ENCODE measurements at regions not wholly inside any gene's neighbourhood (a gene's known extent, or its start where the extent isn't known, plus 50 kb on each side); places are given as distances from the start of the nearest gene placed in this dataset.
"Not testable (repeated sequence)": the region's sequence is repeated elsewhere in the genome, so short reads cannot be mapped to it uniquely, and the experiment has no call there.

GRCh38 chr12:105585107-105585506, 254.6 kb downstream of the C12orf75 start:
- Mint-ChIP-seq H3K9me3 (no peaks in the 10 kb centered on the region), H3K36me3 (no peaks in the 10 kb centered on the region), H3K4me1 (no peaks in the 10 kb centered on the region), H3K27ac (no peak overlapping the region), H3K27me3 (no peaks in the 10 kb centered on the region), H3K4me3 (no peak overlapping the region)
- DNase-seq, result no peak
- CTCF ChIA-PET, result no interaction called here

- no peak for DNase-seq
- Mint-ChIP-seq H3K4me3 (no peak overlapping the region), H3K4me1 (no peaks in the 10 kb centered on the region), H3K27me3 (no peaks in the 10 kb centered on the region), H3K36me3 (no peaks in the 10 kb centered on the region), H3K9me3 (no peaks in the 10 kb centered on the region), H3K27ac (no peak overlapping the region)
- CTCF ChIA-PET, result interaction anchor here (1.3 kb wide), 1 partner anchor 549 kb away, joined by 3 read pairs; no protein-coding TSS in a partner anchor
These were observed 256.7 kb downstream of the C12orf75 start for GRCh38 chr12:105587237-105587636.

GRCh38 chr12:105588106-105588505, 257.6 kb downstream of the C12orf75 start:
- Mint-ChIP-seq H3K27me3 (no peaks in the 10 kb centered on the region), H3K4me3 (no peak overlapping the region), H3K9me3 (no peaks in the 10 kb centered on the region), H3K36me3 (no peaks in the 10 kb centered on the region), H3K4me1 (no peaks in the 10 kb centered on the region), H3K27ac (no peak overlapping the region)
- CTCF ChIA-PET, result no interaction called here
- no peak for DNase-seq

GRCh38 chr12:105590571-105590970, 260.1 kb downstream of the C12orf75 start:
- H3K27me3 Mint-ChIP-seq, result no peaks in the 10 kb centered on the region
- no peaks in the 10 kb centered on the region for H3K9me3 Mint-ChIP-seq
- CTCF ChIA-PET, result no interaction called here
- H3K4me1 Mint-ChIP-seq, result no peaks in the 10 kb centered on the region
- H3K27ac Mint-ChIP-seq, result no peak overlapping the region
- H3K36me3 Mint-ChIP-seq, result no peaks in the 10 kb centered on the region
- DNase-seq, result no peak
- H3K4me3 Mint-ChIP-seq, result no peak overlapping the region

- Mint-ChIP-seq H3K4me1 (no peaks in the 10 kb centered on the region), H3K36me3 (no peaks in the 10 kb centered on the region), H3K27me3 (no peaks in the 10 kb centered on the region), H3K27ac (no peak overlapping the region), H3K9me3 (no peaks in the 10 kb centered on the region), H3K4me3 (no peak overlapping the region)
- CTCF ChIA-PET, result interaction anchor here (1.4 kb wide), 1 partner anchor 175 kb away, joined by 3 read pairs; no protein-coding TSS in a partner anchor
- no peak for DNase-seq
These were observed 264.9 kb downstream of the C12orf75 start for GRCh38 chr12:105595440-105595839.

GRCh38 chr12:105596731-105597130, 266.2 kb downstream of the C12orf75 start:
- Mint-ChIP-seq H3K27me3 (no peaks in the 10 kb centered on the region), H3K4me1 (no peaks in the 10 kb centered on the region), H3K9me3 (no peaks in the 10 kb centered on the region), H3K27ac (no peak overlapping the region), H3K36me3 (no peaks in the 10 kb centered on the region), H3K4me3 (no peak overlapping the region)
- CTCF ChIA-PET, result no interaction called here
- DNase-seq, result no peak

- CTCF ChIA-PET, result no interaction called here
- H3K27me3 Mint-ChIP-seq, result no peaks in the 10 kb centered on the region
- DNase-seq, result no peak
- H3K4me1 Mint-ChIP-seq, result no peaks in the 10 kb centered on the region
- H3K9me3 Mint-ChIP-seq, result no peaks in the 10 kb centered on the region
- H3K36me3 Mint-ChIP-seq, result no peaks in the 10 kb centered on the region
- H3K4me3 Mint-ChIP-seq, result no peak overlapping the region
- no peak overlapping the region for H3K27ac Mint-ChIP-seq
These were observed 267.5 kb downstream of the C12orf75 start for GRCh38 chr12:105598031-105598430.

GRCh38 chr12:105600911-105601545, 270.5 kb downstream of the C12orf75 start:
- CTCF ChIA-PET, result no interaction called here

GRCh38 chr12:105602312-105602711, 271.8 kb downstream of the C12orf75 start:
- CTCF ChIA-PET, DNase-seq: not testable (repeated sequence)

More at GRCh38 chr12:105600911-105601545, 270.5 kb downstream of the C12orf75 start:
- Mint-ChIP-seq H3K9me3 (no peaks in the 10 kb centered on the region), H3K36me3 (no peaks in the 10 kb centered on the region), H3K4me3 (no peak overlapping the region), H3K4me1 (no peaks in the 10 kb centered on the region), H3K27me3 (no peaks in the 10 kb centered on the region), H3K27ac (no peak overlapping the region)
- no peak for DNase-seq

GRCh38 chr12:105604281-105604680, 273.8 kb downstream of the C12orf75 start:
- H3K4me3 Mint-ChIP-seq, H3K4me1 Mint-ChIP-seq, H3K36me3 Mint-ChIP-seq, H3K27me3 Mint-ChIP-seq, DNase-seq, H3K9me3 Mint-ChIP-seq, CTCF ChIA-PET, H3K27ac Mint-ChIP-seq: not testable (repeated sequence)

More at GRCh38 chr12:105602312-105602711, 271.8 kb downstream of the C12orf75 start:
- H3K27ac Mint-ChIP-seq, H3K9me3 Mint-ChIP-seq, H3K4me1 Mint-ChIP-seq, H3K27me3 Mint-ChIP-seq, H3K4me3 Mint-ChIP-seq, H3K36me3 Mint-ChIP-seq: not testable (repeated sequence)

- H3K9me3 Mint-ChIP-seq, H3K4me3 Mint-ChIP-seq, H3K4me1 Mint-ChIP-seq, DNase-seq, H3K27me3 Mint-ChIP-seq, CTCF ChIA-PET, H3K36me3 Mint-ChIP-seq, H3K27ac Mint-ChIP-seq: not testable (repeated sequence)
These were observed 276.1 kb downstream of the C12orf75 start for GRCh38 chr12:105606613-105607012.

GRCh38 chr12:105609001-105609400, 278.5 kb downstream of the C12orf75 start:
- H3K36me3 Mint-ChIP-seq, H3K4me3 Mint-ChIP-seq, CTCF ChIA-PET, DNase-seq, H3K27me3 Mint-ChIP-seq, H3K27ac Mint-ChIP-seq, H3K9me3 Mint-ChIP-seq, H3K4me1 Mint-ChIP-seq: not testable (repeated sequence)

GRCh38 chr12:105610459-105610858, 280.0 kb downstream of the C12orf75 start:
- Mint-ChIP-seq H3K36me3 (no peaks in the 10 kb centered on the region), H3K27ac (no peak overlapping the region), H3K9me3 (no peaks in the 10 kb centered on the region), H3K4me1 (no peaks in the 10 kb centered on the region), H3K27me3 (no peaks in the 10 kb centered on the region), H3K4me3 (no peak overlapping the region)
- CTCF ChIA-PET, result no interaction called here
- no peak for DNase-seq

- Mint-ChIP-seq H3K36me3 (no peaks in the 10 kb centered on the region), H3K4me3 (no peak overlapping the region), H3K9me3 (no peaks in the 10 kb centered on the region), H3K27ac (no peak overlapping the region), H3K4me1 (no peaks in the 10 kb centered on the region), H3K27me3 (peaks cover under 1% of the 10 kb centered on the region)
- no peak for DNase-seq
- CTCF ChIA-PET, result no interaction called here
These were observed 280.8 kb downstream of the C12orf75 start for GRCh38 chr12:105611340-105611739.

- no peaks in the 10 kb centered on the region for H3K9me3 Mint-ChIP-seq
- no peaks in the 10 kb centered on the region for H3K36me3 Mint-ChIP-seq
- H3K27me3 Mint-ChIP-seq, result peaks cover 3% of the 10 kb centered on the region
- CTCF ChIA-PET, result no interaction called here
- H3K4me3 Mint-ChIP-seq, result no peak overlapping the region
- H3K27ac Mint-ChIP-seq, result no peak overlapping the region
- no peaks in the 10 kb centered on the region for H3K4me1 Mint-ChIP-seq
- no peak for DNase-seq
These were observed 282.8 kb downstream of the C12orf75 start for GRCh38 chr12:105613269-105613668.

- no peaks in the 10 kb centered on the region for H3K4me1 Mint-ChIP-seq
- no peak overlapping the region for H3K4me3 Mint-ChIP-seq
- no peak overlapping the region for H3K27ac Mint-ChIP-seq
- H3K36me3 Mint-ChIP-seq, result no peaks in the 10 kb centered on the region
- DNase-seq, result no peak
- peaks cover 3% of the 10 kb centered on the region for H3K27me3 Mint-ChIP-seq
- CTCF ChIA-PET, result no interaction called here
- no peaks in the 10 kb centered on the region for H3K9me3 Mint-ChIP-seq
These were observed 283.4 kb downstream of the C12orf75 start for GRCh38 chr12:105613887-105614286.
